Activated CD8-positive, alpha-beta T cell treated with anti-CD3 and anti-CD28 coated beads, Interleukin-2, amount 10 ng/mL, durations not matched to agents 7 days and 5 days (primary cell): ENCODE measurements at regions not wholly inside any gene's neighbourhood (a gene's known extent, or its start where the extent isn't known, plus 50 kb on each side); places are given as distances from the start of the nearest gene placed in this dataset.

Experiments
- ATAC-seq: fragments of 150-1000 bp; cut with Tn5 transposase; one replicate; pipeline ENCODE4 v1.10.0; 2021; ENCODE audit warnings: moderate library complexity
- CTCF ChIA-PET: fragments of 350-600 bp; sonication (Branson Sonifier 250); formaldehyde crosslinking; loops from one replicate; lab custom pipeline; 2021; ENCODE audit warnings: antibody characterized with exemption; lab: Charles Lee
- POLR2A ChIA-PET: fragments of 350-600 bp; sonication (Branson Sonifier 250); formaldehyde crosslinking; loops from one replicate; lab custom pipeline; 2021; ENCODE audit warnings: antibody characterized with exemption; lab: Charles Lee
- DNase-seq: peaks from one replicate; pipeline ENCODE4 v3.0.0-alpha.2; 2020
- H3K27ac Mint-ChIP-seq: one replicate; pipeline ENCODE4 v1.8.0; 2021; ENCODE audit warnings: mild to moderate bottlenecking, mixed read lengths
- H3K27me3 Mint-ChIP-seq: one replicate; pipeline ENCODE4 v1.8.0; 2021; ENCODE audit warnings: low read depth, mixed read lengths
- H3K36me3 Mint-ChIP-seq: one replicate; pipeline ENCODE4 v1.8.0; 2021; ENCODE audit warnings: low read depth, mixed read lengths
- H3K4me1 Mint-ChIP-seq: one replicate; pipeline ENCODE4 v1.8.0; 2021; ENCODE audit warnings: low read depth, mixed read lengths
- H3K4me3 Mint-ChIP-seq: one replicate; pipeline ENCODE4 v1.8.0; 2021; ENCODE audit warnings: mild to moderate bottlenecking, mixed read lengths
- H3K9me3 Mint-ChIP-seq: one replicate; pipeline ENCODE4 v1.8.0; 2022; ENCODE audit warnings: mixed read lengths; ENCODE audit not compliant: insufficient read depth

GRCh38 chr6:144335311-144335861 is 50.3 kb downstream of the UTRN start:
- peak; percentile 46 for ATAC-seq
- peak overlapping the region; percentile 80 for H3K4me3 Mint-ChIP-seq
- peaks cover 56% of the 10 kb centered on the region for H3K4me1 Mint-ChIP-seq
- no peaks in the 10 kb centered on the region for H3K27me3 Mint-ChIP-seq
- H3K36me3 Mint-ChIP-seq: peaks cover 2% of the 10 kb centered on the region
- ChIA-PET CTCF (interaction anchor here (0.6 to 2.3 kb wide), 3 partner anchors 8 to 146 kb away, joined by 3 to 8 read pairs (median 8); no protein-coding TSS in a partner anchor), POLR2A (interaction anchor here (2.9 kb wide), 1 partner anchor 9 kb away, joined by 12 read pairs; no protein-coding TSS in a partner anchor)
- H3K9me3 Mint-ChIP-seq: no peaks in the 10 kb centered on the region
- H3K27ac Mint-ChIP-seq: peak overlapping the region; percentile 89
- DNase-seq: no peak

GRCh38 chr6:144335914-144336313 is 50.8 kb downstream of the UTRN start:
- DNase-seq (peak; percentile 53), ATAC-seq (peak; percentile 49)
- ChIA-PET POLR2A (interaction anchor here (2.9 kb wide), 1 partner anchor 8 kb away, joined by 12 read pairs; no protein-coding TSS in a partner anchor), CTCF (interaction anchor here (2.3 kb wide), 1 partner anchor 146 kb away, joined by 8 read pairs; no protein-coding TSS in a partner anchor)
- peak overlapping the region; percentile 80 for H3K4me3 Mint-ChIP-seq
- no peaks in the 10 kb centered on the region for H3K9me3 Mint-ChIP-seq
- H3K36me3 Mint-ChIP-seq: peaks cover 2% of the 10 kb centered on the region
- H3K4me1 Mint-ChIP-seq: peaks cover 56% of the 10 kb centered on the region
- peak overlapping the region; percentile 89 for H3K27ac Mint-ChIP-seq
- H3K27me3 Mint-ChIP-seq: no peaks in the 10 kb centered on the region

DNA sequence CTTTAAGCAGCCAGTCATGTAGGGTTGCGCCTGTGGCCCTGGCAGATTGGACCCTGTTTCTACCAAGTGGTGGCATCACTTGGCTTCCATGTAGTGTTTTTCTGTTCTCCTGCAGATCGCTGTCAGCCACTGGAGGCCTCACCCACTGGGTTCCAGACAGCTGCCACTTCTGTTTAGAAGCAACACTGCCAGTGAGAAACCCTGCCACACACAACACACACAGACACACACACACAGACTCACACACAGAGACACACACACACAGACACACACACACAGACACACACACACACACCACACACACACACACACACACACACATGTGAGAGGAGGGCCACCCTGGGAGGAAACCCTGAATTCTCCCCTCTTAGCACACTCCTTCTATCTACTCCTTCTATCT is 51.8 kb downstream of the UTRN start:
- DNase-seq: no peak
- H3K27me3 Mint-ChIP-seq: no peaks in the 10 kb centered on the region
- CTCF ChIA-PET: interaction anchor here (0.7 to 1.4 kb wide), 5 partner anchors 10 to 145 kb away, joined by 3 to 6 read pairs (median 4); no protein-coding TSS in a partner anchor
- peaks cover 2% of the 10 kb centered on the region for H3K36me3 Mint-ChIP-seq
- ATAC-seq: no peak
- H3K9me3 Mint-ChIP-seq: no peaks in the 10 kb centered on the region
- no peak overlapping the region for H3K4me3 Mint-ChIP-seq
- peak overlapping the region; percentile 45 for H3K27ac Mint-ChIP-seq
- H3K4me1 Mint-ChIP-seq: peaks cover 64% of the 10 kb centered on the region
- POLR2A ChIA-PET: interaction anchor here (1.3 kb wide), 1 partner anchor 31 kb away, joined by 5 read pairs; no protein-coding TSS in a partner anchor

DNA sequence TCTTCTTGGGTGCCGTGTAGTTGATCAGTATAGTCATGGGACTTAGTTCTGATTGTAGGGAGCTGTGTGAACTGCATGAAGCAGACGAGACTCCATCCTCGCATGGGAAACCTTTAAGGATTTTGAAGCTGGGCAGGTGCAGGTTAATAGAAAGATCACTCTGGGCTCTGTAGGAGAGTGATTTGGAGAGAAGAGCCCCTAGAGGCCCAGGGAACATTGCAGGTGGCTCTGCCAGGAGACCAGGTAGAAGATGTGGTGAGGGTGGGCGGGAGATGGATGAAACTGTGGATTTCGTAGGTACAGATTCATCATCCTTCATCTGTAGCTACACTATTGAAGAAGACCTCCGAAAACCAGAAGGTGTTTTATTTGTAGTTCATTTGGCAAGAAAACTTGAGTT is 53.3 kb downstream of the UTRN start:
- Mint-ChIP-seq H3K9me3 (no peaks in the 10 kb centered on the region), H3K4me3 (no peak overlapping the region), H3K27ac (no peak overlapping the region), H3K36me3 (peaks cover 2% of the 10 kb centered on the region), H3K27me3 (no peaks in the 10 kb centered on the region), H3K4me1 (peaks cover 75% of the 10 kb centered on the region)
- ChIA-PET POLR2A (interaction anchor here (0.6 kb wide), 1 partner anchor 251 kb away, joined by 3 read pairs; no protein-coding TSS in a partner anchor), CTCF (interaction anchor here (1.3 to 1.6 kb wide), 3 partner anchors 13 to 120 kb away, joined by 4 to 5 read pairs (median 4); no protein-coding TSS in a partner anchor)
- no peak for ATAC-seq
- DNase-seq: no peak

- CTCF ChIA-PET: interaction anchor here (1.5 to 1.6 kb wide), 2 partner anchors 12 to 120 kb away, joined by 4 to 5 read pairs; no protein-coding TSS in a partner anchor
- Mint-ChIP-seq H3K4me3 (no peak overlapping the region), H3K27me3 (no peaks in the 10 kb centered on the region), H3K9me3 (no peaks in the 10 kb centered on the region), H3K27ac (no peak overlapping the region), H3K4me1 (peaks cover 72% of the 10 kb centered on the region), H3K36me3 (peaks cover 2% of the 10 kb centered on the region)
- DNase-seq (no peak), ATAC-seq (no peak)
- POLR2A ChIA-PET: interaction anchor here (0.6 kb wide), 1 partner anchor 250 kb away, joined by 3 read pairs; no protein-coding TSS in a partner anchor
Measured at GRCh38 chr6:144338951-144339700, 54.0 kb downstream of the UTRN start.

DNA sequence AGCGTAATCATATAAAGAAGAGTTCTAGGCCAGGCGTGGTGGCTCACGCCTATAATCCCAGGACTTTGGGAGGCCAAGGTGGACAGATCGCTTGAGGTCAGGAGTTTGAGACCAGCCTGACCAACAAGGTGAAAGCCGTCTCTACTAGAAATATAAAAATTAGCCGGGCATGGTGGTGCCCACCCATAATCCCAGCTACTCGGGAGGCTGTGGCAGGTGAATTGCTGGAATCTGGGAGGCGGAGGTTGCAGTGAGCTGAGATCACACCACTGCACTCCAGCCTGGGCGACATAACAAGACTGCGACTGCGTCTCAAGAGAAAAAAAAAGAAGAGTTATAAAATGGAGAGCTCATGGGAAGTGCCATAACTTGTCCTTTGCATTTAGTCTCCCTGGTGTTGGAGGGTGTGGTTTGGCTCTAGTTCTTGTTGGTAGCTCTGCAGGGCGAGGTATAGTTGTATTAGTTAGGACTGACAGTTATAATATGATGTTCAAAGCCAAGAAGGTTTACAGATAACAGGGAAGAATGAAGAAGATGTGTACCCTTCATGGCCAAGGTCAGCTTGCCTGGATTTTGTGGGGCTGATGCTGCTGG is 54.8 kb downstream of the UTRN start:
- CTCF ChIA-PET: interaction anchor here (0.6 to 1.7 kb wide), 3 partner anchors 10 to 142 kb away, joined by 3 to 5 read pairs (median 4); no protein-coding TSS in a partner anchor
- no peak overlapping the region for H3K4me3 Mint-ChIP-seq
- H3K36me3 Mint-ChIP-seq: peaks cover 7% of the 10 kb centered on the region
- H3K27me3 Mint-ChIP-seq: no peaks in the 10 kb centered on the region
- DNase-seq: no peak
- H3K9me3 Mint-ChIP-seq: no peaks in the 10 kb centered on the region
- H3K27ac Mint-ChIP-seq: no peak overlapping the region
- POLR2A ChIA-PET: interaction anchor here (0.7 to 1.0 kb wide), 3 partner anchors 12 to 150 kb away, joined by 3 to 5 read pairs (median 4); no protein-coding TSS in a partner anchor
- ATAC-seq: no peak
- peaks cover 69% of the 10 kb centered on the region for H3K4me1 Mint-ChIP-seq

DNA sequence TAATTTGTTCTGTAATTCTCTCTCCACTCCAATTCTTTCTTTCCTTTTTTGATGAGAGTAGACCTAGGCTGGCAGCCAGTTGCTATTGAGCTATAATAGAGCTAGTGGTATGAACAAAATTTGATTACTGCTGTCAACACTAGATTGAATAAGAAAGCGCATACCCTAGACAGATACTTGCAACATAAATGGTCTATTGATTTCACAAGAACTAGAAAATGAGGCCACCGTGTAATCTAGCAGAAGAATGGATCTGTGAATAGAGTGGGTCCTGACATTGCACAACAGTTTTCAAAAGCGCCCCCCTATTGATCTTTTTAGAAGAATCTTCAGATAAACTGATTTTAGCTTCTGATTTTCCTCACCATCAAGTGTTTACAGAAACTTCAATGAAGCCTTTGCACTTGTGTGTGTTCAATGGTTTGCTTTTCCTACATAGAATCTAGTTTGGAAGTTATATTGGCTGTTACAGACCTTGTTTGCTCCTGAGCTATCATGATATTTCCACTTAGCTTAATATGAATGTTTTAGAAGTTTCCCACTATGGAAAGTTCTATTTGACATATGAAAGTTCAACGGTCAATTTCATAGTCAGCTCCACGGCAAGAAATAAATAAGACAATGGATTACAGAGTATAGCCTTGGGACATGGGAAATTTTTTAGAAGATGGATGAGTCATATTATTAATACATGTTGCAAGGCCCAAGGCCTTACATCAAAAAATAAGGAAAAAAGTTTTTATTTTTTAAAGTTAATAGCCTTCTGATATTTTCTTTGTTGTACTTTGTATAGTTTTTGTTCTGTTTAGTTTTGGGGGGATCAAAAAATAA is 55.6 kb downstream of the UTRN start:
- Mint-ChIP-seq H3K4me3 (no peak overlapping the region), H3K4me1 (peaks cover 69% of the 10 kb centered on the region), H3K36me3 (peaks cover 14% of the 10 kb centered on the region), H3K27me3 (no peaks in the 10 kb centered on the region), H3K27ac (no peak overlapping the region), H3K9me3 (no peaks in the 10 kb centered on the region)
- ChIA-PET POLR2A (interaction anchor here (0.7 to 1.0 kb wide), 3 partner anchors 11 to 149 kb away, joined by 3 to 5 read pairs (median 4); no protein-coding TSS in a partner anchor), CTCF (interaction anchor here (0.6 to 1.7 kb wide), 3 partner anchors 9 to 683 kb away, joined by 3 to 4 read pairs (median 3); no protein-coding TSS in a partner anchor)
- DNase-seq (no peak), ATAC-seq (no peak)

GRCh38 chr6:144341831-144342527 is 56.8 kb downstream of the UTRN start:
- CTCF ChIA-PET: no interaction called here
- H3K4me1 Mint-ChIP-seq: peaks cover 63% of the 10 kb centered on the region
- ATAC-seq: no peak

DNA sequence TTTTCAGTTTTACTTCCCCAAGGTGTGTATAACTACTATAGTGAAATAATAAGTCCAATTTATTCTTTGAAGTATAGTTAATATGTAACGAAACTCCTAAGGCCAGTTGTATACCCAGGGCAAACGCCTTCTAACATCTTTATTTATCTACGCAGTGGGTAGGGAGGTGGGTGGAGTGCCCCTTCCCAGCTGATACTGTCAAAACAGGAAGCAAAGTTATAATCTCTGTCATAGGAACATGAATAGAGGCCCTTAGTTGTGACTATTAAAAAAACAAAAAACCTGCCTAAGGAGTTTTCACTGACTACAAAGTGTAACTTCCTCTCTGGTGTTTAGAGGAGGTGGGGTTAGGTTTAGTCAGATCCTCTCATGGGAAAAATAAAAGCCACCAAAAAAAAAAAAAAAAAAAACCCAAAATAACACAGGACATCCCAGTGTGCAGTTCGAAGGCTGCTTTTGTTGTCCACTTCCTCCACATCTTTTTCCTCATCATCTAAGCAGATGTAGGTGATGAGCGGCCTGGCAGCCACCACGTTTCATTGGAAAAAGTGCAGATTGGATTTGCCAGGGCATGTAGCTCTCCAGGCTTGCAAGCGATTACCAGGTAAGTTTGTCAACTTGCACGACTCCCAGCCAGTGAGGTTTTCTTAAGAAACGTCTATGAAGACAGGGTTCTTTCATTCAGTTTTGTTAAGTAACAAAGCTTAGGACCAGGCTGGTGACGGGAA is 58.7 kb downstream of the UTRN start:
- POLR2A ChIA-PET: interaction anchor here (0.7 to 1.6 kb wide), 5 partner anchors 9 to 63 kb away, joined by 4 to 12 read pairs (median 4); no protein-coding TSS in a partner anchor
- peak overlapping the region; percentile 91 for H3K27ac Mint-ChIP-seq
- H3K4me1 Mint-ChIP-seq: peaks cover 67% of the 10 kb centered on the region
- no peaks in the 10 kb centered on the region for H3K9me3 Mint-ChIP-seq
- H3K36me3 Mint-ChIP-seq: peaks cover 32% of the 10 kb centered on the region
- CTCF ChIA-PET: interaction anchor here (1.0 to 1.4 kb wide), 4 partner anchors 9 to 39 kb away, joined by 3 to 8 read pairs (median 4); no protein-coding TSS in a partner anchor
- peak; percentile 61 for ATAC-seq
- no peaks in the 10 kb centered on the region for H3K27me3 Mint-ChIP-seq
- H3K4me3 Mint-ChIP-seq: peak overlapping the region; percentile 90
- DNase-seq: peak; percentile 63

More at GRCh38 chr6:144341831-144342527, 56.8 kb downstream of the UTRN start:
- Mint-ChIP-seq H3K27me3 (no peaks in the 10 kb centered on the region), H3K4me3 (no peak overlapping the region), H3K36me3 (peaks cover 18% of the 10 kb centered on the region), H3K9me3 (no peaks in the 10 kb centered on the region), H3K27ac (no peak overlapping the region)
- peak; percentile 19 for DNase-seq
- POLR2A ChIA-PET: no interaction called here
